Panc1 (cell line): ENCODE measurements at regions not wholly inside any gene's neighbourhood (a gene's known extent, or its start where the extent isn't known, plus 50 kb on each side); places are given as distances from the start of the nearest gene placed in this dataset.
"Not testable (repeated sequence)": the region's sequence is repeated elsewhere in the genome, so short reads cannot be mapped to it uniquely, and the experiment has no call there.

Source experiments
- ATAC-seq: fragments of 200-7000 bp; cut with Tn5 transposase; 2 replicates; pipeline ENCODE4 v1.9.1; 2020; ENCODE audit warnings: mild to moderate bottlenecking, moderate library complexity
- BruUV-seq: library from RNA; stranded (reverse); fragments of 400-500 nt; replicated peaks from 2 replicates; lab custom pipeline; 2021; lab: Mats Ljungman, UMichigan
- CTCF ChIA-PET: fragments of 300-600 bp; sonication (Branson Sonifier 250); formaldehyde crosslinking; loops from one replicate; lab custom pipeline; 2022; ENCODE audit warnings: antibody characterized with exemption; lab: Charles Lee
- POLR2A ChIA-PET: fragments of 300-600 bp; sonication (Branson Sonifier 250); formaldehyde crosslinking; loops from one replicate; lab custom pipeline; 2022; ENCODE audit warnings: antibody characterized with exemption; lab: Charles Lee
- DNase-seq: peaks from one replicate; pipeline ENCODE4 v3.0.0-alpha.2; 2010; ENCODE audit warnings: low read depth, low spot score
- H3K27ac ChIP-seq: 2 replicates; pipeline ENCODE4 v1.5.1; 2011; ENCODE audit warnings: mild to moderate bottlenecking, low read length, inconsistent platforms
- H3K27me3 ChIP-seq: fragments of 200-500 bp; sonication (Bioruptor generic); 2 replicates; pipeline ENCODE4 v1.6.0; 2014; ENCODE audit warnings: low read length, inconsistent platforms; ENCODE audit not compliant: control insufficient read depth, insufficient read depth
- H3K36me3 ChIP-seq: fragments of 200-500 bp; sonication (Bioruptor generic); 2 replicates; pipeline ENCODE4 v1.5.1; 2014; ENCODE audit warnings: inconsistent platforms, mild to moderate bottlenecking, low read length, moderate library complexity; ENCODE audit not compliant: control insufficient read depth, insufficient read depth
- H3K4me1 ChIP-seq: 2 replicates; pipeline ENCODE4 v1.5.1; 2011; ENCODE audit warnings: inconsistent platforms, mild to moderate bottlenecking, low read length, moderate library complexity; ENCODE audit not compliant: control insufficient read depth, insufficient read depth
- H3K4me3 ChIP-seq, 2 experiments: 2 replicates each; pipeline ENCODE4 v1.5.1; 2011 to 2012; ENCODE audit warnings: low read depth in 2 of 2, low read length in 2 of 2, mild to moderate bottlenecking in 2 of 2, inconsistent platforms in 1 of 2, moderate library complexity in 1 of 2
- H3K9me3 ChIP-seq: fragments of 200-500 bp; sonication (Bioruptor generic); 2 replicates; pipeline ENCODE4 v1.5.1; 2014; ENCODE audit warnings: low read depth, mild to moderate bottlenecking, inconsistent platforms, low read length, moderate library complexity; ENCODE audit not compliant: control insufficient read depth, insufficient read depth
- CTCF ChIP-seq: fragments of 450-650 bp; IDR thresholded peaks from 2 replicates; pipeline ENCODE4 v1.5.1; 2017; ENCODE audit warnings: mild to moderate bottlenecking
- POLR2AphosphoS5 ChIP-seq: IDR thresholded peaks from 2 replicates; pipeline ENCODE4 v1.6.1; 2012; ENCODE audit warnings: mild to moderate bottlenecking, low read depth, low read length, moderate library complexity
- REST ChIP-seq, 2 experiments: IDR thresholded peaks; 2 replicates each; pipeline ENCODE4 v1.6.1; 2011 to 2012; ENCODE audit warnings: low read depth in 2 of 2, control low read depth in 1 of 2, low read length in 1 of 2, mild to moderate bottlenecking in 1 of 2, moderate library complexity in 1 of 2; ENCODE audit not compliant: insufficient read depth in 1 of 2
- SIN3A ChIP-seq: IDR thresholded peaks from 2 replicates; pipeline ENCODE4 v1.6.1; 2012; ENCODE audit warnings: low read depth, mild to moderate bottlenecking, low read length, moderate library complexity, borderline replicate concordance; ENCODE audit not compliant: insufficient read depth
- TCF7L2 ChIP-seq: IDR thresholded peaks from 2 replicates; pipeline ENCODE4 v1.6.1; 2011; ENCODE audit warnings: mild to moderate bottlenecking, low read depth, low read length, inconsistent platforms
- in situ Hi-C: cut with HindIII; loops from 2 replicates; pipeline ENCODE4 v1.10.0; 2016; ENCODE audit warnings: low sequenced_read_pairs, low pct_unique_long_range_greater_than_20kb
- intact Hi-C: fragments of 100-400 bp; cut with micrococcal nuclease; formaldehyde crosslinking; loops from one replicate; pipeline ENCODE4 v1.10.0; 2022; ENCODE audit not compliant: unreplicated experiment

- Histone ChIP-seq H3K36me3 (no peaks in the 10 kb centered on the region), H3K27me3 (no peaks in the 10 kb centered on the region), H3K4me1 (no peaks in the 10 kb centered on the region; the same call in 1 of the 2 replicates), H3K27ac (no peak overlapping the region), H3K4me3 (no peak overlapping the region), H3K9me3 (no peaks in the 10 kb centered on the region)
- intact Hi-C loops = no loop called here
- POLR2A ChIA-PET = no interaction called here
- CTCF ChIA-PET = no interaction called here
- in situ Hi-C loops = no loop called here
- no peak for ATAC-seq
- BruUV-seq = no TSS peak
- TF ChIP-seq POLR2AphosphoS5 (no peak), CTCF (no peak), TCF7L2 (no peak), REST (IDR thresholded peaks at IDR 0.05; ENCODE audit: insufficient read depth in 1 of 2, low read depth in 2 of 2, low read length in 1 of 2) (no peak), SIN3A (no peak)
- DNase-seq = no peak
Measured at GRCh38 chr4:56134266-56134665, 185.5 kb downstream of the CEP135 start.

- Histone ChIP-seq H3K4me1 (no peaks in the 10 kb centered on the region; the same call in 1 of the 2 replicates), H3K27ac (no peak overlapping the region), H3K36me3 (no peaks in the 10 kb centered on the region), H3K4me3 (no peak overlapping the region), H3K27me3 (no peaks in the 10 kb centered on the region), H3K9me3 (no peaks in the 10 kb centered on the region)
- DNase-seq (no peak), ATAC-seq (no peak)
- in situ Hi-C loops = no loop called here
- no peak for TF ChIP-seq CTCF
- no peak for TF ChIP-seq REST (IDR thresholded peaks at IDR 0.05; ENCODE audit: insufficient read depth in 1 of 2, low read depth in 2 of 2, low read length in 1 of 2)
- TF ChIP-seq SIN3A = no peak
- TF ChIP-seq POLR2AphosphoS5 = no peak
- TF ChIP-seq TCF7L2 = no peak
- POLR2A ChIA-PET = no interaction called here
- CTCF ChIA-PET = no interaction called here
- intact Hi-C loops = no loop called here
- no TSS peak for BruUV-seq
Measured at GRCh38 chr4:56132835-56133234, 184.1 kb downstream of the CEP135 start.

- intact Hi-C loops, H3K36me3 ChIP-seq, in situ Hi-C loops, H3K4me1 ChIP-seq, ATAC-seq, DNase-seq, H3K27me3 ChIP-seq, POLR2A ChIA-PET, H3K27ac ChIP-seq, CTCF ChIA-PET, H3K4me3 ChIP-seq, BruUV-seq, H3K9me3 ChIP-seq: not testable (repeated sequence)
Measured at GRCh38 chr4:56132188-56132587, 183.4 kb downstream of the CEP135 start.
